ENCODE measurements at regions not wholly inside any gene's neighbourhood (a gene's known extent, or its start where the extent isn't known, plus 50 kb on each side); places are given as distances from the start of the nearest gene placed in this dataset.

DNA sequence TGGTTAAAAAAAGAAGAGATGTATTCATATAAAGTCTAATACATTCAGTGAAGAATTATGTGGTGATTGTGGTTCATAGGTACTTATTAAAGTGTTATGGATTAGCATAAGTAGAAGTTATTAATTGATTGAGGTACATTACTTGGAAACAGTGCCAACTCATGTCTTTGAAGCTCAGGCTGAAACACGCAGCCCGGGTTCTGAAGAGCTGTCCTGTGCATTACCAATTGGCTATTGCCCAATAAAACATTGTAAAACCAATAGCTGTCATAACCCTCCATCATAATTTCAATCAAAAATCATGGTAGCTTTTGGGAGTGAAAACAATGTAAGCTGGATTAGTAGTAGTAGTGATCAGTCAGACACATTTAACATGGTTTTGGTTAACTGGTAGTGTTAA is 560.1 kb downstream of the MCTP2 start:
- no peak for TF ChIP-seq POLR2A (IDR thresholded peaks at IDR 0.05)
- no peak for TF ChIP-seq CTCF (IDR thresholded peaks at IDR 0.05)

All from body of pancreas (tissue), 4 donors.